Ureter (tissue), 1 donor: ENCODE measurements at regions not wholly inside any gene's neighbourhood (a gene's known extent, or its start where the extent isn't known, plus 50 kb on each side); places are given as distances from the start of the nearest gene placed in this dataset.

Experiments
- DNase-seq: peaks from one replicate; pipeline ENCODE4 v3.0.0-alpha.2; 2020; ENCODE audit warnings: low spot score
- donor health status: DM: yes; HTN: yes; CAD: no.

DNA sequence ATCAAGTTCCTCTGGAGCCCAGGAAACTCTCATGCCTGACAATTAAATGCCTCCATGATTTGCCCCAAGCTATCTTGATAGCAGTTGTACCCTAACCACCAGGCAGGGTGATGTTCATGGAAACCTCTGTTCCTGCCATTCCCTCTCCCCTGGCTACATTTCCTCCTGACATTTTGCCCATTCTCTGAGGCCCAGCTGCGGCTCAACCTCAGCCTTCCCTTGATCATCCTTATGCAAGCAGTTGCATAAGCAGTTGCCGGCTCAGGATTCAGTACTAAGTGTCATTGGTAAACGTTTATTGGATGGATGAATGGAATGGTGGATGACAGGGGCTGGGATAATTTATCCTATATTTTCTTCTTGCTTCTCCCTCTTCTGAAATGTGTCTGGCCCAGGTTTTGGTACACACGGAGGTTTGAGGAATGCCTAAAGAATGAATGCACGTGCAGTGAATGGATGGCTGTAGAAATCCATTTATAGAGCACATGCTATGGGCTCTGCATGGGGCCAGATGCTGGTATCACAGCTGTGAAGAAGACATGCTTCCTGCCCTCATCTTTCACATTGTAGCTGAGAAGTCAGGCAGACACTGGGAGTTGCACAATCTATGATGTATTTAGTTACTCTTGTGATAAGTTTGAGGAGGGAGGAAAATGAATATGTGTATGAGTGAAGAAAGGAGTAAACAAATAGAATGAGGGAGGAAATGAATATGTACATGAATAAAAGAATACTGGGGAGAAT is 261.8 kb downstream of the FOXD2 start:
- DNase-seq = no peak

DNA sequence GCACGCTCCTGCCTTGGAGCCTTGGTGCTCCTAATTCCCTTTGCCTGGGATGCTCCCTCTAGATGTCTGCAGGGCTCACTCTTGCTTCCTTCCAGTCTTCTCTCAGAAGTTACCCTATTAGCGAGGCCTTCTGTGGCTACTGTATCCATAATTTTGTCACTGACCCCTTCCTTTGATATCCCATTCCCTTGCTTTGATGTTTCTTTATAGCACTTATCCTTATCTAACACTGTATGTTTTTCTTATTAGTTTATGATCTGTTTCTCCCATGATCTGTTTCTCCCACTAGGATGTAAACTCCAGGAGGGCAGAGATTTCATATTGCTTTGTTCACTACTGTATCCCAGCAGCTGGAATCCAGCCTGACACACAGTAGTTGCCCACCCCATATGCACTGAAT is 263.4 kb downstream of the FOXD2 start:
- no peak for DNase-seq

DNA sequence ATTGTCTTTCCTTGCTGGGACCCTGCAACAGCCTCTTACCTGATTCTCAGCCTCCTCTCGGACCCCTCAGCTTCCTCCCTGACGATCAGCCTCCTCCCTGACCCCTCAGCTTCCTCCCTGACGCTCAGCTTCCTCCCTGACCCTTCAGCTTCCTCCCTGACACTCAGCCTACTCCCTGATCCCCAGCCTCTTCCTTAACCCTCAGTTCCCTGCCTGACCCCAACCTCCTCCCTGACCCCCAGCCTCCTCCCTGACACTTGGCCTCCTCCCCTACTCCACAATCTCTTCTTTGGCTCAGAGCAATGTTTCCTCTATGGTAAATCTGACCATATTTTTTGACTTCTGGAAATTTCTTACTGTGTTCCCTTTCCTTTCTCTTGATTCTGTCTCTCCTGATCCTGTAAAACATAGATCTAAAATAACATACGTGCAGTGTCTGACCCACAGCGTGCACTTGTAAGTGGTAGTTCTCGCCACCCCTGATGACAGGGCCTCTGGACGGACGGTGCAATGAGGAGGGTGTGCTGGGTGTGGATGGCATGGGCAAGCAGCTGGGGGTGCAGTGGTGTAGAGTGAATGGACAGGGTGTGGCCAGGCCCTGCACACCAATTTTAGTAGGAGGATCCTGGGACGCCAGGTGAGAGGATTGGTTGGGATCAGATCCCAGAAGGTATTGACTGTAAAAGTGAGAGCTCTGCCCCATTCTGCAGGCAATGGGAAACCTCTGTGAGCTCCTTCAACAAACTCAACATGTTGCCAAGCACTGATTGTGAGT is 264.1 kb downstream of the FOXD2 start:
- DNase-seq = no peak

DNA sequence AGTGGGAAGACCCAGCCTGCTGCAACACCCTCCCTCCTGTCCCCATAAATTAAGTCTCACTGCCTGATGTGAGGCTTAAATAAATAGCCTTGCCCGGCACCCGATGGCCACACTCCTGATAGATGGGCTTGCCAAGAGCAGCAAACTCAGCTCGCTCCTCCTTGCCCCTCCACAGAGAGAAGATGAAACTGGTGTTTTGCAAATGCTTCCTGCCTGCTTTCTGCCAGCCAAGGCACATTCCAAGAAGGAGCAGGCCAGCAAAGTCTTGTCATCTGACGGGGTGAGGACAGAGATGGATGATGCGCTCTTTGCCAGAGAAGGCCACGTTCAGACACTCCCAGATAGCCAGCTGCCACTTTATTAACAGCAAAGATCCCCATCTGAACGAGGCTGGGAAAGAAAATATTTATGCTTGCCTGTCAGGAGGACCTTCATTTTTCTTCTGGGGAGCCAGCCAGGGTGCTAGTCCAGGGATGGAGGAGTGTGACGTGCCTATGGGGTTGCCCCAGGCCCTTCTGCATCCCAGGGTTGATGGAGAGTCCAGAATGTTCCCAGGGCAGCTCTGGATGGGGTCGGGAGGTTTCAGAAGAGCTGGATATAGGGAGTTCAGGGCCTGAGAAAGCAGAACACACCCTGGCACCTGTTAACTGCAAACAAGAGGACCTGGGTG is 265.4 kb downstream of the FOXD2 start:
- DNase-seq = peak; percentile 69

DNA sequence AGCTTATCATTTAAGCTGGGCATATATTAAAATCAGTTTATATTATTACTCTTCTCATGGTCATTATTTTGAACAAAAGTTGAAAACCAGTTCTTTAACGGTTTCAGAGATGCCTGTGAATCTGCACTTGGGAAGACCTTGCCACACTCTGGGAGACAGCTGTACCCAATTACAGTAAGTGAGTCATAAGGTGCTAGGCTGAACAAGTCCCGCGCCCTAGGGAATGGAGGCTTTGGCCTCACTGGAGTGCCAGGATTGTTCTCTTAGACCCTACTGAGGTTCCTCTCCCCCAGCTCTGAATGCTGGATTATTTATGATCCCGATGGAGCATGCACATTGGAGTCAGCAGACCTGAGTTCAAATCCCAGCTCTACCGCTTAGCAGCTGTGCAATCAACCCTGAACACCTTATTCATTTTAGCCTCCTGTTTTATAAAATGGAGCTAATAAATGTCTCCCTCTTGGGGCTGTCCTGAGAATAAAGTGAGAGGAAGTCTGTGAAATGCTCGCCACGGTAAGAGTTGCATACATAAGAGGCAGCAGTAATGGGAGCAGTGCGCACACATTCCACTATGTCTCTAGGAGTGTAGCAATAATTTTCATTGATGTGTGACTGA is 266.2 kb downstream of the FOXD2 start:
- no peak for DNase-seq

DNA sequence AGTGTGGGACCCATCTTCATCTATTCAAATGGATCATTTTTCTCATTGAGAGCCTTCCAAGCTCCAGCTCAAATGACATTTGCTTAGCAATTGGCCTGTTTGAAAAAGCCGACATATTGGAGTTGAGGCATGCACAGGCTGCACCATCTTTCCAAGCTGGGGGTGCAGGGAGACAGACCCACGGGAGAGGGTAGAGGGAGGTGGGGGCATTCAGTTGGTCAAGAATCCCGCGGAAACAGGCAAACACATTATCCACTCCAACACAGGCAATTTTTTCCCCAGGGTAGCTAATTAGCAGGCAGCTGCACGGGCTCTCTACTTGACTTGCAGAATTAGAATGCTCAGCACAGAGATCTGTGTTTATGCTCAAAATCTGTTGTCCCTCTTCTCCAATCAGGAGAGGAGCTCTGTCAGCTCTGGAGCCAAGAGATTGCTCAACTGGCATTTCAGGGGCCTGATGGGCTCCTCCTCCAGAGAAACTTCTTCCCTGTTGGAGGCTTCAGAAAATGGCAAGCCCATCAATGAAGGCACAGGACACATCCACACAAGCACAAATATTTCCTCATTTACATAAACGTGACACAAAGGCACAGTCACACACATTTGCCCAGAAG is 267.8 kb downstream of the FOXD2 start:
- DNase-seq = no peak

DNA sequence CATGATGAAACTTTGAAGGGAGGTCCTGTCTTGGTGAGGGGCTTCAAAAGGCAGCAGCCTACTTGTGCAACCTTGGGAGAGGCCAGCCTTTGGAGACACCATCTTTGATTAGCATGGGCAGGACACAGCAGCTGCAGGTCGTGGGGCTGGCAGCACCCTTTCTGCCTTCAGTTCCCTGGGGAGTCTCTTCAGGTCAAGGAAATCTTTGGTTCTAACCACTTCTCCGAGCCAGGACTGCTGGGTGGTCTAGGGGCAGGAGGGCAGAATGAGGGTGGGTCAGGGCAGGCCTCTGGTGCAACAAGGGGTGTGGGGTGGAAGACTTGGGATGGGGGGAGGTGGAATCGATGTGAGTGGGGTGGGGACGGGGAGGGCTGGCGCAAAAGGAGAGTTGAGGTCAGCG is 269.7 kb downstream of the FOXD2 start:
- DNase-seq = no peak

DNA sequence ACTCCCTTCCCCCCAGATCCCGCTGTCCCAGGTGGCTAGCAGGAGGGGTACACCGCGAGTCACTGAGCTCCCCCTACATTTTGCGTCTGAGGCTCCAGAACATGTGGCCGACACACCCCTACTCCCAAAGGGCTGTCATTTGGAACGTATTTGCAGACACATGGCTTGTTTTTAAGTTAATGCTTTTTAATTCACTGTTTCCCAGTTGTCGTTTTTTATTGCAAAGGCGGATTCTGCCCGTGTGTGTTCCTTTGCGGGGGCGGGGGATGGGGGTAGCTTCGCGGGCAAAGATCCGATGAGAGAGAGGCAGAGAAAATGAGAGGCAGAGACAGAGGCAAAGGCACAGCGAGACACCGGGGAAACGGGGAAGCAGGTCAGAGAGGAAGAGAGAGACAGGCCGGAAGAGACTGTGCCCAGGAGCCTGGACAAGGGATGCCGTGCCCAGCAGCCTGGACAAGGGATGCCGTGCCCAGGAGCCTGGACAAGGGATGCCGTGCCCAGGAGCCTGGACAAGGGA is 270.2 kb downstream of the FOXD2 start:
- no peak for DNase-seq

DNA sequence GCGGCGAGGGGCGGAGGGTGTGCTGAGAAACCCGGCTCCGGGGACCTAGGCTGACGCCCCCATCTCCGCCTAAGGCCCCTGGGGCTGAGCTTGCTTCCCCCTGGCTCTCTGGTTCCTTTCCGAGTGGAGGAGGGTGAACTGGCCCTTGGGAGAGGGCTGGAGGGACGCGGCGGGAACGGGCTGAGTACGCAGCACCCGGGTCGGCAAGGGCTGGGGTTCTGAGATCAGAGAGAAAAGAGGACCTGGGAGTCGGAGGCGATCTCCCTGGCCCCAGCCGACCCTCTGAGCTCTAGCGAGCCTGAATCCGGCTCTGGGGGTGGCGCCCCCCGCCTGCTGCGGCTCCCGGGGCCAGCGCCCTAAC is 270.8 kb downstream of the FOXD2 start:
- no peak for DNase-seq

DNA sequence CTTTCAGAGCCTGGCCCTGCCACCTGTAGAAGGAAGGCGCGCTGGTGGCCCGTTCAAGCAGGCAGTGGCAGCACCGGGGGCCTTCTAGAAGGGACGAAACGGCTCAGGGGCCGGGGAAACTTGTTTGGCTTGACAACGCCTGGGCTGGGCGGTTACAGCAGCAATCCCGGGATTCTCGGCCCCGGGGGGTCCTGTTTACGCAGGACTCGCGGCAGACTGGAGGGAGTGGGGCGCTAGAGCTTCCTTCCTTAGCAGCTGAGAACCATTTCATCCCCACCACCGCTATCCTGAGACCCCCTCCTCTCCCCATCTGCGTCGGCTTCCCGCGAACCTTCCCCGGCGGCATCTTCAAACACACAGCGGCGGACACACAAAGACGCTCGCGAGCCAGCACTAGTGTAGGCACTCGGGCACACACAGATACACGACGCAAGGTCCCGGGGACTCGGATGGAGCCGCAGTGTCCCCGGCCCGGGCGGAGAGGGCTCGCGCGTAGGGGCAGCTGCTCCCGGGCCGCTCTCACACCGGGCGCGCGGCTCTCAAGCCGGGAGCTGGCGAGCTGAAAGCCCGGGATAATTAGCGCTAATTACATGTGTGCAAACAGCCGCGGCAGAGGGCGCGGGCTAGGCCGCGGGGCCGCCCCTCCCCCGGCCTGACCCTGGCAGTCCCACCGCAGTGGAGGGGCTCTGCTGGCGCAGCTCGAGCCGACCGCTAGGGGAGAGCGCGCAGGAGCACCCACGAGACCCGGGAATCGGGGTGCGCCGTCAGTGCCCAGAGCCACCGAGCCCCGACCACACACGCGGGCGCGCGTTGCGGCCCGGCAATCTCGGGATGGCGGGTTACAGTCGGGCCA is 271.4 kb downstream of the FOXD2 start:
- no peak for DNase-seq

DNA sequence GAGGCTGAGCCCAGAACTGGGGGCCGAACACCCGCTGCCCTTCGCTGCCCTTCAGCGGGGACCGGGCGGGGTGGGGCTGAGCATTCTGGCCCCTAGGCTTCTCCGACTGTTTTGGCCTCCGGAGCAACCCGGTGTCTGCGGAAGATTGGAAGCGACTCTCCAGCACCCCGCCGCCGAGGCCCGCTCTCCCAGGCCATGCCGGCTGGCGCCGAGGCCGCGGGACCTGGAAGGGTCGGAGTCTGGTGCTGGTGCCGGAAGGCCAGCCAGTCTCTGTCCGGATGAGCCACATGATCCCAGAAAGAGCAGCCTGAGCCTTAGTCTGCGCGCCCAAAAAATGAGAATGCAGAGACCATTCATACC is 272.0 kb downstream of the FOXD2 start:
- no peak for DNase-seq

DNA sequence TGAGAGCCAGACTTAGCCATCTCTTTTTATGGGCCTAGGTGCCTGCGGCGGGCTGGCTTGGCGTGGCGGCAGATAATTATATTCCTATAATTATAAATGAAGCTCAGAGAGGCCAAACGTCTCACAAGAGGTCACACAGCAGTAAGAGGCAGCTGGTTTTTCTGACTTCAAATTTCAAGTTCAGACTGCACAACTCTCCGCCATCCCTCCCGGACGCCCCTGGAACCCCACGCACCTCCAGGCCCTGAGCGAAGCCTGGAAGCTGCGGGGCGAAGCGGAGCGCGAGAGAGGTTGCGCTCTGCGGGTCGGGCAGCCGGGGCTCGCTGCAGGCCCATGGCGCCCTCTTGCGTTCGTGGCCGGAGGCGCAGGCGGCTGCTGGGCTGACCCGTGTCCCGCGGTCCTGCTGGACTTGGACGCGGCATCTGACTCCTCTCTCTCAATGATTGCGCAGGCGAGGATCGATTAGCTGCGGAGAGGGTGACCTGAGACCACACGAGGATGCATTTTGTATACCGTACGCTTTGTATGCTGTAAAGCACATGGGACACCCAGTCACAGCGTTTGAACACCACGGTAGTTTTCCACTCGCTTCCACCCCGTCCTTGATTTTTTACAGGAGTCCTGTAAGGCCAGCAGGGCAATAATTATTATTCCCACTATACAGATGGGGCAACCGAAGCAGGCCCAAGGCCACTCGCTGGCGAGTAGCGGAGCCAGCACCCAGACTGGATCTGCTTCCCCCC is 272.7 kb downstream of the FOXD2 start:
- peak; percentile 77 for DNase-seq
